HG02885 (cell line): ENCODE measurements at regions not wholly inside any gene's neighbourhood (a gene's known extent, or its start where the extent isn't known, plus 50 kb on each side); places are given as distances from the start of the nearest gene placed in this dataset.

Source experiments
- ATAC-seq: cut with Tn5 transposase; IDR thresholded peaks from one replicate; pipeline ENCODE4 v1.9.1; 2021; ENCODE audit warnings: mild to moderate bottlenecking; ENCODE audit not compliant: unreplicated experiment, poor library complexity

- ATAC-seq: no peak
Measured at GRCh38 chr9:18410983-18411382, 63.0 kb upstream of the ADAMTSL1 start.

GRCh38 chr9:18421391-18421790 is 52.6 kb upstream of the ADAMTSL1 start:
- ATAC-seq: no peak

- no peak for ATAC-seq
Measured at GRCh38 chr9:18422296-18423036, 51.5 kb upstream of the ADAMTSL1 start.

- no peak for ATAC-seq
Measured at GRCh38 chr9:18423791-18424531, 50.0 kb upstream of the ADAMTSL1 start.
